GM23338 (cell line): ENCODE measurements at regions not wholly inside any gene's neighbourhood (a gene's known extent, or its start where the extent isn't known, plus 50 kb on each side); places are given as distances from the start of the nearest gene placed in this dataset.

Source experiments
- ATAC-seq: fragments of 200-7000 bp; cut with Tn5 transposase; 3 replicates; pipeline ENCODE4 v1.9.1; 2020
- DNase-seq: peaks from one replicate; pipeline ENCODE4 v3.0.0-alpha.2; 2015; ENCODE audit warnings: low spot score
- H2AFZ ChIP-seq: fragments of 200-600 bp; sonication (generic); 2 replicates; pipeline ENCODE4 v1.8.0; 2016; ENCODE audit warnings: antibody characterized with exemption, mild to moderate bottlenecking, moderate library complexity
- H3F3A ChIP-seq: fragments of 200-600 bp; sonication (generic); replicated peaks from 2 replicates; pipeline ENCODE4 v1.8.0; 2017; ENCODE audit warnings: antibody characterized with exemption, mixed run types, low read depth
- H3K27ac ChIP-seq: fragments of 200-600 bp; sonication (generic); 2 replicates; pipeline ENCODE4 v1.6.1; 2016; ENCODE audit warnings: low read depth
- H3K27me3 ChIP-seq: fragments of 200-600 bp; sonication (generic); 2 replicates; pipeline ENCODE4 v1.8.0; 2016; ENCODE audit warnings: mild to moderate bottlenecking, mixed run types, moderate library complexity; ENCODE audit not compliant: insufficient read depth
- H3K36me3 ChIP-seq: fragments of 200-600 bp; sonication (generic); 2 replicates; pipeline ENCODE4 v1.8.0; 2016; ENCODE audit warnings: mild to moderate bottlenecking; ENCODE audit not compliant: insufficient read depth
- H3K4me1 ChIP-seq: fragments of 200-600 bp; sonication (generic); 2 replicates; pipeline ENCODE4 v1.8.0; 2016; ENCODE audit warnings: mild to moderate bottlenecking, moderate library complexity; ENCODE audit not compliant: insufficient read depth
- H3K4me2 ChIP-seq: fragments of 200-600 bp; sonication (generic); 2 replicates; pipeline ENCODE4 v1.7.1; 2017; ENCODE audit warnings: mixed run types
- H3K4me3 ChIP-seq: fragments of 200-600 bp; sonication (generic); 2 replicates; pipeline ENCODE4 v1.6.1; 2016; ENCODE audit warnings: mixed run types
- H3K79me2 ChIP-seq: fragments of 200-600 bp; sonication (generic); replicated peaks from 2 replicates; pipeline ENCODE4 v1.8.0; 2017; ENCODE audit warnings: mild to moderate bottlenecking; ENCODE audit not compliant: insufficient read depth
- H3K9me2 ChIP-seq: fragments of 200-600 bp; sonication (generic); 2 replicates; pipeline ENCODE4 v1.8.0; 2017; ENCODE audit not compliant: insufficient read depth
- H4K20me1 ChIP-seq: fragments of 200-600 bp; sonication (generic); replicated peaks from 2 replicates; pipeline ENCODE4 v1.8.0; 2017; ENCODE audit warnings: mild to moderate bottlenecking; ENCODE audit not compliant: insufficient read depth
- H3K27ac Mint-ChIP-seq: 2 replicates; pipeline ENCODE4 v1.8.0; 2020; ENCODE audit warnings: inconsistent platforms, mild to moderate bottlenecking, moderate library complexity, mixed read lengths
- H3K27me3 Mint-ChIP-seq: 3 replicates; pipeline ENCODE4 v1.8.0; 2022; ENCODE audit warnings: low read depth, mild to moderate bottlenecking, moderate library complexity, mixed read lengths, inconsistent platforms; ENCODE audit not compliant: insufficient read depth, poor library complexity
- H3K36me3 Mint-ChIP-seq: 3 replicates; pipeline ENCODE4 v1.8.0; 2021; ENCODE audit warnings: low read depth, mild to moderate bottlenecking, inconsistent platforms, moderate library complexity, mixed read lengths
- H3K4me1 Mint-ChIP-seq: 3 replicates; pipeline ENCODE4 v1.8.0; 2020; ENCODE audit warnings: mild to moderate bottlenecking, inconsistent platforms, mixed read lengths
- H3K4me3 Mint-ChIP-seq: 3 replicates; pipeline ENCODE4 v1.8.0; 2021; ENCODE audit warnings: moderate library complexity, mild to moderate bottlenecking, inconsistent platforms, mixed read lengths
- H3K9me3 Mint-ChIP-seq: 3 replicates; pipeline ENCODE4 v1.8.0; 2020; ENCODE audit warnings: moderate library complexity, mild to moderate bottlenecking, inconsistent platforms, mixed read lengths
- EZH2 ChIP-seq: fragments of 200-600 bp; sonication (generic); IDR thresholded peaks from one replicate; pipeline ENCODE4 v1.8.0; 2017; ENCODE audit warnings: antibody characterized with exemption, mild to moderate bottlenecking, low read depth; ENCODE audit not compliant: unreplicated experiment
- POLR2AphosphoS5 ChIP-seq: IDR thresholded peaks from 2 replicates; pipeline ENCODE4 v1.6.1; 2016; ENCODE audit warnings: antibody characterized with exemption, low read depth
- STAT1 ChIP-seq: IDR thresholded peaks from one replicate; pipeline ENCODE4 v1.6.1; 2016; ENCODE audit warnings: antibody characterized with exemption; ENCODE audit not compliant: unreplicated experiment
- ZNF331 ChIP-seq: fragments of 250-450 bp; sonication (Bioruptor Pico); IDR thresholded peaks from 2 replicates; pipeline ENCODE4 v1.5.0; 2020; ENCODE audit warnings: low read depth, mild to moderate bottlenecking, moderate library complexity
- TF ChIP-seq, protein P1 (sequence below), 2 experiments: fragments of 200-600 bp in 1 of 2; sonication (generic) in 1 of 2; conservative IDR thresholded peaks; 2 replicates each; pipeline versions ENCODE4 v1.5.1 to v1.6.1; 2016 to 2017; ENCODE audit warnings: antibody characterized with exemption in 2 of 2, low read depth in 2 of 2, mild to moderate bottlenecking in 2 of 2, moderate library complexity in 1 of 2
- TF ChIP-seq, protein P2 (sequence below): IDR thresholded peaks from one replicate; pipeline ENCODE4 v1.6.1; 2018; ENCODE audit warnings: antibody characterized with exemption; ENCODE audit not compliant: unreplicated experiment
- TF ChIP-seq, protein P3 (sequence below): IDR thresholded peaks from 2 replicates; pipeline ENCODE4 v1.6.1; 2016; ENCODE audit warnings: antibody characterized with exemption

DNA sequence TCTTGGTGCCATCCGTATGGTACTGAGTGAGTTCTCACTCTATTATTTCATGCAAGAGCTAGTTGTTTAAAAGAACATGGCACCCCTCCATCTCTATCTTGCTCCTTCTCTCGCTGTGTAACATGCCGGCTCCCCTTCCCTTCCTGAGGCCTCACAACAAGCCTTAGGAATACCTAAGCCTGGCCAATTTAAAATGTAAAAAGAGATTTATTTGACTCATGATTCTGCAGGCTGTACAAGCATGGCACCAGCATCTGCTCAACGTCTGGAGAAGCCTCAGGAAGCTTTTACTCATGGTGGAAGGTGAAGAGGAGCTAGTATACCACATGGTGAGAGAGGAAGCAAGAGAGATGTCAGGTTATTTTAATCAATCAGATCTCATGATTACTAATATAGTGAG is 90.4 kb upstream of the NUDT10 start:
- no peak overlapping the region for H2AFZ ChIP-seq
- H3K27ac ChIP-seq = no peak overlapping the region
- Mint-ChIP-seq H3K9me3 (peaks cover 18% of the 10 kb centered on the region), H3K4me3 (no peak overlapping the region), H3K27me3 (no peaks in the 10 kb centered on the region), H3K4me1 (no peaks in the 10 kb centered on the region), H3K36me3 (no peaks in the 10 kb centered on the region), H3K27ac (no peak overlapping the region)
- no peaks in the 10 kb centered on the region for H3K27me3 ChIP-seq
- H3K4me2 ChIP-seq = no peak overlapping the region
- no peak overlapping the region for H3K4me3 ChIP-seq
- H3K79me2 ChIP-seq = no peaks in the 10 kb centered on the region
- H3F3A ChIP-seq = no peaks in the 10 kb centered on the region
- H4K20me1 ChIP-seq = no peaks in the 10 kb centered on the region
- ATAC-seq (no peak), DNase-seq (no peak)
- no peak for TF ChIP-seq EZH2
- no peak for TF ChIP-seq STAT1
- no peak for TF ChIP-seq ZNF331 (CRISPR knock-in tag)
- TF ChIP-seq, protein P1, sequence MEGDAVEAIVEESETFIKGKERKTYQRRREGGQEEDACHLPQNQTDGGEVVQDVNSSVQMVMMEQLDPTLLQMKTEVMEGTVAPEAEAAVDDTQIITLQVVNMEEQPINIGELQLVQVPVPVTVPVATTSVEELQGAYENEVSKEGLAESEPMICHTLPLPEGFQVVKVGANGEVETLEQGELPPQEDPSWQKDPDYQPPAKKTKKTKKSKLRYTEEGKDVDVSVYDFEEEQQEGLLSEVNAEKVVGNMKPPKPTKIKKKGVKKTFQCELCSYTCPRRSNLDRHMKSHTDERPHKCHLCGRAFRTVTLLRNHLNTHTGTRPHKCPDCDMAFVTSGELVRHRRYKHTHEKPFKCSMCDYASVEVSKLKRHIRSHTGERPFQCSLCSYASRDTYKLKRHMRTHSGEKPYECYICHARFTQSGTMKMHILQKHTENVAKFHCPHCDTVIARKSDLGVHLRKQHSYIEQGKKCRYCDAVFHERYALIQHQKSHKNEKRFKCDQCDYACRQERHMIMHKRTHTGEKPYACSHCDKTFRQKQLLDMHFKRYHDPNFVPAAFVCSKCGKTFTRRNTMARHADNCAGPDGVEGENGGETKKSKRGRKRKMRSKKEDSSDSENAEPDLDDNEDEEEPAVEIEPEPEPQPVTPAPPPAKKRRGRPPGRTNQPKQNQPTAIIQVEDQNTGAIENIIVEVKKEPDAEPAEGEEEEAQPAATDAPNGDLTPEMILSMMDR (conservative IDR thresholded peaks at IDR 0.05; ENCODE audit: low read depth in 2 of 2) = no peak
- TF ChIP-seq POLR2AphosphoS5 = no peak
- TF ChIP-seq, protein P2, sequence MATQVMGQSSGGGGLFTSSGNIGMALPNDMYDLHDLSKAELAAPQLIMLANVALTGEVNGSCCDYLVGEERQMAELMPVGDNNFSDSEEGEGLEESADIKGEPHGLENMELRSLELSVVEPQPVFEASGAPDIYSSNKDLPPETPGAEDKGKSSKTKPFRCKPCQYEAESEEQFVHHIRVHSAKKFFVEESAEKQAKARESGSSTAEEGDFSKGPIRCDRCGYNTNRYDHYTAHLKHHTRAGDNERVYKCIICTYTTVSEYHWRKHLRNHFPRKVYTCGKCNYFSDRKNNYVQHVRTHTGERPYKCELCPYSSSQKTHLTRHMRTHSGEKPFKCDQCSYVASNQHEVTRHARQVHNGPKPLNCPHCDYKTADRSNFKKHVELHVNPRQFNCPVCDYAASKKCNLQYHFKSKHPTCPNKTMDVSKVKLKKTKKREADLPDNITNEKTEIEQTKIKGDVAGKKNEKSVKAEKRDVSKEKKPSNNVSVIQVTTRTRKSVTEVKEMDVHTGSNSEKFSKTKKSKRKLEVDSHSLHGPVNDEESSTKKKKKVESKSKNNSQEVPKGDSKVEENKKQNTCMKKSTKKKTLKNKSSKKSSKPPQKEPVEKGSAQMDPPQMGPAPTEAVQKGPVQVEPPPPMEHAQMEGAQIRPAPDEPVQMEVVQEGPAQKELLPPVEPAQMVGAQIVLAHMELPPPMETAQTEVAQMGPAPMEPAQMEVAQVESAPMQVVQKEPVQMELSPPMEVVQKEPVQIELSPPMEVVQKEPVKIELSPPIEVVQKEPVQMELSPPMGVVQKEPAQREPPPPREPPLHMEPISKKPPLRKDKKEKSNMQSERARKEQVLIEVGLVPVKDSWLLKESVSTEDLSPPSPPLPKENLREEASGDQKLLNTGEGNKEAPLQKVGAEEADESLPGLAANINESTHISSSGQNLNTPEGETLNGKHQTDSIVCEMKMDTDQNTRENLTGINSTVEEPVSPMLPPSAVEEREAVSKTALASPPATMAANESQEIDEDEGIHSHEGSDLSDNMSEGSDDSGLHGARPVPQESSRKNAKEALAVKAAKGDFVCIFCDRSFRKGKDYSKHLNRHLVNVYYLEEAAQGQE = no peak
- H3K36me3 ChIP-seq = no peaks in the 10 kb centered on the region
- H3K4me1 ChIP-seq = no peaks in the 10 kb centered on the region
- no peaks in the 10 kb centered on the region for H3K9me2 ChIP-seq

DNA sequence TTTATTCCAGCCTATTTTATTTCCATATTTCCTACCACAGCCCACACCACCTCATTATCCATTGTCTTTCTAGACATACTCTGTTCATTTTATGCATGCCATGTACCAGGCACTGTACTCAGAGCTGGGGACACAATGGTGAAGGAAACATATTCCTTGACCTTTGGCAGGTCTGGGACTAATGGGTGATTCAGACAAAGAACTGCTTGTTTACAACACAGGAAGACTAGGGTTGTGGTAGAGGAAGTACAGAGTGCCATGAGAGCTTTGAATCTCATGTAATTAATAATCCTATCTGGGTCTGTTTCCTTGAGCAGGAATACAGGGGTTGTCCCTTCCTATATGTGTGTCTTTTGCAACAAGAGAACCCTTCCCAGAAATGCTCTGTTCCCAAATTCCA is 75.1 kb upstream of the NUDT10 start:
- H3K27ac ChIP-seq = no peak overlapping the region
- no peaks in the 10 kb centered on the region for H3K9me2 ChIP-seq
- no peaks in the 10 kb centered on the region for H3K4me1 ChIP-seq
- Mint-ChIP-seq H3K27ac (no peak overlapping the region), H3K4me1 (no peaks in the 10 kb centered on the region), H3K9me3 (peaks cover 4% of the 10 kb centered on the region; the same call in 2 of the 3 replicates), H3K4me3 (no peak overlapping the region), H3K27me3 (no peaks in the 10 kb centered on the region), H3K36me3 (no peaks in the 10 kb centered on the region; the same call in 2 of the 3 replicates)
- no peak overlapping the region for H3K4me3 ChIP-seq
- H3F3A ChIP-seq = no peaks in the 10 kb centered on the region
- no peak overlapping the region for H3K4me2 ChIP-seq
- no peak overlapping the region for H2AFZ ChIP-seq
- ATAC-seq (no peak), DNase-seq (no peak)
- no peaks in the 10 kb centered on the region for H3K27me3 ChIP-seq
- H4K20me1 ChIP-seq = no peaks in the 10 kb centered on the region
- H3K79me2 ChIP-seq = no peaks in the 10 kb centered on the region
- H3K36me3 ChIP-seq = no peaks in the 10 kb centered on the region
- TF ChIP-seq, protein P1 (conservative IDR thresholded peaks at IDR 0.05; ENCODE audit: low read depth in 2 of 2) = no peak
- TF ChIP-seq, protein P2 = no peak
- TF ChIP-seq, protein P3, sequence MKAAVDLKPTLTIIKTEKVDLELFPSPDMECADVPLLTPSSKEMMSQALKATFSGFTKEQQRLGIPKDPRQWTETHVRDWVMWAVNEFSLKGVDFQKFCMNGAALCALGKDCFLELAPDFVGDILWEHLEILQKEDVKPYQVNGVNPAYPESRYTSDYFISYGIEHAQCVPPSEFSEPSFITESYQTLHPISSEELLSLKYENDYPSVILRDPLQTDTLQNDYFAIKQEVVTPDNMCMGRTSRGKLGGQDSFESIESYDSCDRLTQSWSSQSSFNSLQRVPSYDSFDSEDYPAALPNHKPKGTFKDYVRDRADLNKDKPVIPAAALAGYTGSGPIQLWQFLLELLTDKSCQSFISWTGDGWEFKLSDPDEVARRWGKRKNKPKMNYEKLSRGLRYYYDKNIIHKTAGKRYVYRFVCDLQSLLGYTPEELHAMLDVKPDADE = no peak
